ENCODE measurements at regions not wholly inside any gene's neighbourhood (a gene's known extent, or its start where the extent isn't known, plus 50 kb on each side); places are given as distances from the start of the nearest gene placed in this dataset.

DNA sequence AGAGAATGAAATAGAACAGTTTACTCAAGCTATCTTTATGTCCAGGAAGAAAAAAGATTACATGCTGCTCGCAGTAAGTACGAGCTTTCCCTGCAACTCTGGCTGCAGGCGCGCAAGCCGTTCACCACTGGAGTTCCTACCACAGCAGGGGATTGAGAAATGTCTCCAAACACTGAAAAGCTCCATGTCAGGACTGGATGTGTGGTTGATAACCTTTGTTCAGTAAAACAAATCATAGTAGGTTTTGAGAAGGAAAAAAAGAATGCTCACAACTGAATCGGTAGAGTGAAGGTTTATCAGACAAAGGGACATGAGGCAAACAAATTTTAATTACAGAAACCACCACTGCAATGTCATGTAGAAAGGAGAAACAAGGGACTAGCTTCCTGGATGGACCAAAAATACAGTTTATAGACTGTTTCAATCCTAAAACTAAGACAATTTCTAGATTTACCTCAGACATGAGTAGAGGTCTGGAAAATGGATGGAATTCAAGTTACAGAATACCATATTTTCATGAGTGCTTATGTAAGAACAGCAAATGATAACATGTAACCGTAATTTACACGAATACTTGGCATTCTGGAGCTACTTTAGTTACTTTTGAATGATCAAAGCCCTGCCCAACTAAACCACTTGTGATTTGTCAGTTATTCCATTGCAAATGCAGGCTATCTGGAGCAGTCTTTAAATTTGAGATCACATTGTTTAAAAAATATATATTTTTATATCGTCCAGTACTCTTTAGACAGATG lies 471.1 kb downstream of the SHQ1 start:
- no peaks in the 10 kb centered on the region for H3K36me3 ChIP-seq (replicated peaks; ENCODE audit: insufficient read depth, low read length)
- H3K4me3 ChIP-seq (ENCODE audit: low read length) = no peak overlapping the region
- no peak overlapping the region for H3K9ac ChIP-seq (ENCODE audit: low read length)
- no peaks in the 10 kb centered on the region for H3K9me2 ChIP-seq (replicated peaks; ENCODE audit: insufficient read depth, low read length)
- peaks cover 29% of the 10 kb centered on the region for H3K79me2 ChIP-seq (ENCODE audit: low read length)
- H4K20me1 ChIP-seq (ENCODE audit: insufficient read depth, low read length) = peaks cover 10% of the 10 kb centered on the region; the same call in 1 of the 2 replicates
- H3F3A ChIP-seq (ENCODE audit: insufficient read depth, low read length) = no peaks in the 10 kb centered on the region
- no peaks in the 10 kb centered on the region for H3K27me3 ChIP-seq (replicated peaks; ENCODE audit: insufficient read depth, low read length)
- no peak for DNase-seq
- TF ChIP-seq EZH2 (optimal IDR thresholded peaks at IDR 0.05; ENCODE audit: low read depth, low read length) = no peak
- TF ChIP-seq EZH2phosphoT487 (IDR thresholded peaks at IDR 0.05; ENCODE audit: low read length) = no peak
- TF ChIP-seq, protein P1, sequence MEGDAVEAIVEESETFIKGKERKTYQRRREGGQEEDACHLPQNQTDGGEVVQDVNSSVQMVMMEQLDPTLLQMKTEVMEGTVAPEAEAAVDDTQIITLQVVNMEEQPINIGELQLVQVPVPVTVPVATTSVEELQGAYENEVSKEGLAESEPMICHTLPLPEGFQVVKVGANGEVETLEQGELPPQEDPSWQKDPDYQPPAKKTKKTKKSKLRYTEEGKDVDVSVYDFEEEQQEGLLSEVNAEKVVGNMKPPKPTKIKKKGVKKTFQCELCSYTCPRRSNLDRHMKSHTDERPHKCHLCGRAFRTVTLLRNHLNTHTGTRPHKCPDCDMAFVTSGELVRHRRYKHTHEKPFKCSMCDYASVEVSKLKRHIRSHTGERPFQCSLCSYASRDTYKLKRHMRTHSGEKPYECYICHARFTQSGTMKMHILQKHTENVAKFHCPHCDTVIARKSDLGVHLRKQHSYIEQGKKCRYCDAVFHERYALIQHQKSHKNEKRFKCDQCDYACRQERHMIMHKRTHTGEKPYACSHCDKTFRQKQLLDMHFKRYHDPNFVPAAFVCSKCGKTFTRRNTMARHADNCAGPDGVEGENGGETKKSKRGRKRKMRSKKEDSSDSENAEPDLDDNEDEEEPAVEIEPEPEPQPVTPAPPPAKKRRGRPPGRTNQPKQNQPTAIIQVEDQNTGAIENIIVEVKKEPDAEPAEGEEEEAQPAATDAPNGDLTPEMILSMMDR (IDR thresholded peaks at IDR 0.05; ENCODE audit: low read length) = no peak
- no peak overlapping the region for H3K4me2 ChIP-seq (ENCODE audit: low read depth, low read length)
- no peak overlapping the region for H2AFZ ChIP-seq (ENCODE audit: low read length)
- no peaks in the 10 kb centered on the region for H3K4me1 ChIP-seq (ENCODE audit: low read length)
- no peak overlapping the region for H3K27ac ChIP-seq (ENCODE audit: low read length)
- no peaks in the 10 kb centered on the region for H3K9me3 ChIP-seq (replicated peaks; ENCODE audit: insufficient read depth, low read length)

DNA sequence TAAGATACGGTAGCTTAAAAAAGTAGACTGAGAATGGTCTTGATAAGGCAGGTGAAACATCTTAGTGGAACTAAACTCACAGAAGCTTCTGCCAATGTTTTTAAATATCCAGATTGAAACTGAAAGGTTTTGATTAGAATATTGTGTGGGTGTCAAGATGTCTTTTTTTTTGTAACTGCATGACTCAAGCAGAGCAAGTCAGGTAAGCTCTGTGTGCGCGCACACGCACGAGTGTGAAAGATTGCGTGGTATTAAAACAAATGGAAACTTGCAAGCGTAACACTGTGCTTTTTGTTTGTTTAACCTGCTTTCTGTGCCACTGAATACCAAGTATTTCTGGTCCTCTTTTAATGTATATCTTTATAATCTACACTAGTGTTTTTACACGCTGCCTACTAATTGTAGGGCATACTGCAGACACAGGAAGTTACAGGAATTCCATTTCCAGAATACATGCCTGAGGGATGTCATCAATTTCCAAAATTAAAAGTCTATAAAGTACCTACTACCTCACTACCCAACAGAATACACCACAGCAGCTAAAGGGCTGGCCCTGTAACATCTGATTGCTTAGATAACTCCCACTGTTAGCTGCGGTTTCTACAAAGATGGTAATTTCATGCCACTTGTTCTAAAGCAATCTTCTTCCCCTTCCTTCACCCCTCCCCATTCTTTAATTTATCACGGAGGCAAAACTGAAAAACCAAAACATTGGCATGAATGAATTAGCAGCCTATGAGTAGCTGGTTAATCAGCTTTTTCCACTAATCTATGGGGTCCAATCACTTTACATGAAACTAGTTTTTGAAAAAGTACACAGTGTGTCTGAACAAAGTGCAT lies 472.8 kb downstream of the SHQ1 start:
- TF ChIP-seq EZH2phosphoT487 (IDR thresholded peaks at IDR 0.05; ENCODE audit: low read length) (no peak), EZH2 (optimal IDR thresholded peaks at IDR 0.05; ENCODE audit: low read depth, low read length) (no peak)
- TF ChIP-seq, protein P1 (IDR thresholded peaks at IDR 0.05; ENCODE audit: low read length) = no peak
- peaks cover 12% of the 10 kb centered on the region for H3K79me2 ChIP-seq (ENCODE audit: low read length)
- H2AFZ ChIP-seq (ENCODE audit: low read length) = no peak overlapping the region
- H4K20me1 ChIP-seq (ENCODE audit: insufficient read depth, low read length) = no peaks in the 10 kb centered on the region
- no peak overlapping the region for H3K9ac ChIP-seq (ENCODE audit: low read length)
- H3K27ac ChIP-seq (ENCODE audit: low read length) = no peak overlapping the region
- H3K4me2 ChIP-seq (ENCODE audit: low read depth, low read length) = no peak overlapping the region
- no peaks in the 10 kb centered on the region for H3K9me3 ChIP-seq (replicated peaks; ENCODE audit: insufficient read depth, low read length)
- H3K27me3 ChIP-seq (replicated peaks; ENCODE audit: insufficient read depth, low read length) = no peaks in the 10 kb centered on the region
- no peak for DNase-seq
- H3F3A ChIP-seq (ENCODE audit: insufficient read depth, low read length) = no peaks in the 10 kb centered on the region
- no peaks in the 10 kb centered on the region for H3K4me1 ChIP-seq (ENCODE audit: low read length)
- no peak overlapping the region for H3K4me3 ChIP-seq (ENCODE audit: low read length)
- H3K9me2 ChIP-seq (replicated peaks; ENCODE audit: insufficient read depth, low read length) = no peaks in the 10 kb centered on the region
- no peaks in the 10 kb centered on the region for H3K36me3 ChIP-seq (replicated peaks; ENCODE audit: insufficient read depth, low read length)

DNA sequence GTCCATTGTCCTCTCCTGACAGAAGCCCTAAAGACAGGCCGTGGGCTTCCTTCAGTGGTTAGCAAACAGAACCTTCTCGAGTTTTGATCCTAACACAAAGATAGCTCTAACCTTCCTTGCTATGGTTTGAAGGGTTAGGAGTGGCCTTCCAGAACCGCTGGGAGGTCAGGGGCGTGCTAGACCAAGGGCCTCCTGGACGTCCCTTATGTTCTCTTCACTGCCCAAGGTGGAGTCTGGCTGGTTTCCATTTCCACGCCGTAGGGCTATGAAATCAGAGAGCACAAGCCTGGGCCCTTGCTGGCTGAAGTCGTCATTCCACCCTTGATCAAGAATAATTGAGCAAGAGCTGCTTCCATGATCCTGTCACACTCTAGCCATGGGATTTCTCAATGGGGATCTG lies 475.1 kb downstream of the SHQ1 start:
- Histone ChIP-seq H3K4me1 (ENCODE audit: low read length) (no peaks in the 10 kb centered on the region), H3K9me3 (replicated peaks; ENCODE audit: insufficient read depth, low read length) (no peaks in the 10 kb centered on the region), H3K4me3 (ENCODE audit: low read length) (no peak overlapping the region), H2AFZ (ENCODE audit: low read length) (no peak overlapping the region), H3K9ac (ENCODE audit: low read length) (no peak overlapping the region), H3F3A (ENCODE audit: insufficient read depth, low read length) (no peaks in the 10 kb centered on the region), H3K36me3 (replicated peaks; ENCODE audit: insufficient read depth, low read length) (no peaks in the 10 kb centered on the region), H3K9me2 (replicated peaks; ENCODE audit: insufficient read depth, low read length) (no peaks in the 10 kb centered on the region), H3K79me2 (ENCODE audit: low read length) (no peaks in the 10 kb centered on the region), H3K27me3 (replicated peaks; ENCODE audit: insufficient read depth, low read length) (no peaks in the 10 kb centered on the region), H3K27ac (ENCODE audit: low read length) (no peak overlapping the region), H4K20me1 (ENCODE audit: insufficient read depth, low read length) (no peaks in the 10 kb centered on the region), H3K4me2 (ENCODE audit: low read depth, low read length) (no peak overlapping the region)
- no peak for DNase-seq
- TF ChIP-seq EZH2phosphoT487 (IDR thresholded peaks at IDR 0.05; ENCODE audit: low read length) (no peak), EZH2 (optimal IDR thresholded peaks at IDR 0.05; ENCODE audit: low read depth, low read length) (no peak)
- TF ChIP-seq, protein P1 (IDR thresholded peaks at IDR 0.05; ENCODE audit: low read length) = no peak
